HepG2 (cell line): ENCODE measurements at regions not wholly inside any gene's neighbourhood (a gene's known extent, or its start where the extent isn't known, plus 50 kb on each side); places are given as distances from the start of the nearest gene placed in this dataset.

Experiments used
- ATRX ChIP-seq: sonication (generic); formaldehyde crosslinking; IDR thresholded peaks from 2 replicates; pipeline ENCODE4 v1.4.0; 2020; ENCODE audit warnings: missing genetic modification reagents, borderline replicate concordance
- GTF2F1 ChIP-seq: fragments of 150-350 bp; IDR thresholded peaks from 2 replicates; pipeline ENCODE4 v1.6.1; 2014; ENCODE audit warnings: low read length
- MZF1 ChIP-seq: sonication (generic); formaldehyde crosslinking; IDR thresholded peaks from 2 replicates; pipeline ENCODE4 v1.8.1; 2023; ENCODE audit warnings: mild to moderate bottlenecking, missing genetic modification reagents, borderline replicate concordance
- POLR2A ChIP-seq, 2 experiments: IDR thresholded peaks; 2 replicates each; pipeline ENCODE4 v1.6.1; 2011; ENCODE audit warnings: low read depth in 2 of 2, low read length in 2 of 2, mild to moderate bottlenecking in 1 of 2, moderate library complexity in 1 of 2; ENCODE audit not compliant: insufficient read depth in 1 of 2
- SNAI1 ChIP-seq: sonication (generic); formaldehyde crosslinking; IDR thresholded peaks from 2 replicates; pipeline ENCODE4 v1.5.0; 2020; ENCODE audit warnings: mild to moderate bottlenecking, missing genetic modification reagents, borderline replicate concordance
- TF ChIP-seq, protein P1 (sequence below), 2 experiments: sonication (generic) in 1 of 2; formaldehyde crosslinking in 1 of 2; IDR thresholded peaks; 2 replicates each; pipeline versions ENCODE4 v1.5.1 to v1.6.1; 2011 to 2020; ENCODE audit warnings: borderline replicate concordance in 1 of 2, low read depth in 1 of 2, low read length in 1 of 2, mild to moderate bottlenecking in 1 of 2, missing genetic modification reagents in 1 of 2, moderate library complexity in 1 of 2

- TF ChIP-seq POLR2A (IDR thresholded peaks at IDR 0.05; ENCODE audit: insufficient read depth in 1 of 2, low read depth in 2 of 2, low read length in 2 of 2) (no peak), SNAI1 (no peak), GTF2F1 (no peak), MZF1 (CRISPR knock-in tag) (no peak), ATRX (CRISPR knock-in tag) (no peak)
- TF ChIP-seq, protein P1, sequence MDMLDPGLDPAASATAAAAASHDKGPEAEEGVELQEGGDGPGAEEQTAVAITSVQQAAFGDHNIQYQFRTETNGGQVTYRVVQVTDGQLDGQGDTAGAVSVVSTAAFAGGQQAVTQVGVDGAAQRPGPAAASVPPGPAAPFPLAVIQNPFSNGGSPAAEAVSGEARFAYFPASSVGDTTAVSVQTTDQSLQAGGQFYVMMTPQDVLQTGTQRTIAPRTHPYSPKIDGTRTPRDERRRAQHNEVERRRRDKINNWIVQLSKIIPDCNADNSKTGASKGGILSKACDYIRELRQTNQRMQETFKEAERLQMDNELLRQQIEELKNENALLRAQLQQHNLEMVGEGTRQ (IDR thresholded peaks at IDR 0.05; ENCODE audit: low read depth, low read length) = no peak
- TF ChIP-seq, protein P1 (CRISPR knock-in tag; IDR thresholded peaks at IDR 0.05; ENCODE audit: borderline replicate concordance) = no peak
These were observed 286.6 kb upstream of the MAGI2 start for GRCh38 chr7:79740076-79740475.
